ENCODE measurements at regions not wholly inside any gene's neighbourhood (a gene's known extent, or its start where the extent isn't known, plus 50 kb on each side); places are given as distances from the start of the nearest gene placed in this dataset.

DNA sequence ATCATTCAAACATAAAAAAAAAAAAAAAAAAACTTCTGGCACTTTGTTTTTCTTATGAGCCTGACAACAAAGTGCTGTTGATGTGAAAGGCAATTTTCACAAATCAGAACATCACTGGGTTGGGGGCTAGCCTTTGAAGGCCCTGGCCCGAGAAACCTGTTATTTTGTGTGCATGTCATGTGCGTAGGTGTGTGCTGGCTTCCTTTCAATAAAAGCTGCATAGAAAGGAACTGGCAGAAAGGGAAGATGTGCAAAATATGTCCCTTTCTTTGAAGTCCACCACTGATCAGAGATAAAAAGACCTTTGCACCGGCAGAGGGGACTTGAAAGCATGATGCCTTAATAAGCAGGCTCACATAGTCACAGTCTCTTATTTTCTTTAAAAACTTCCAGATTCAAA lies 170.8 kb upstream of the RASGEF1B start:
- no peaks in the 10 kb centered on the region for H3K4me1 Mint-ChIP-seq (ENCODE audit: low read depth)
- H3K36me3 Mint-ChIP-seq, result no peaks in the 10 kb centered on the region
- POLR2A ChIA-PET, result no interaction called here
- intact Hi-C loops (cut with micrococcal nuclease), result no loop called here
- no peak for DNase-seq
- CTCF ChIA-PET, result no interaction called here
- H3K4me3 Mint-ChIP-seq, result no peak overlapping the region
- no peak overlapping the region for H3K27ac Mint-ChIP-seq
- no peaks in the 10 kb centered on the region for H3K27me3 Mint-ChIP-seq
- no peaks in the 10 kb centered on the region for H3K9me3 Mint-ChIP-seq

DNA sequence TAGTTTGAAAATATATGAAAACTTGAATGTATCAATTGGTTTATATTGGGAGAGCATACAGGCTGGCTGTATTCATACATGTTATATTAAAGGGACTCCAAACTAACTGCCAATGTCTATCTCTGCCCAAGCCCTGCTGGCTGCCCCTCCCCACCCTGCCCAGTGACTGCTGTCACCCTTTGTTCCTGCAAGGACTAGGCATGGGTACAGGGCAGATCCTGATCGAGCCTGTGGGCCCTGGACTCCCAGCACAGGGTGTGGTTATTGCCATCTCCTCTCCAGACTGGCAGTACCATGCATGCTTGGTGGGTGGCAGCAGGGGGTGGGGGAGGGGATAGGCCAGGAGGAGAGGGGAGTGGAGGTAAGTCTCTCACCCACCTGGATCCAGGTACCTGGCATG lies 167.5 kb upstream of the RASGEF1B start:
- CTCF ChIA-PET, result no interaction called here
- Mint-ChIP-seq H3K4me1 (ENCODE audit: low read depth) (no peaks in the 10 kb centered on the region), H3K27me3 (no peaks in the 10 kb centered on the region), H3K27ac (no peak overlapping the region), H3K36me3 (no peaks in the 10 kb centered on the region), H3K9me3 (no peaks in the 10 kb centered on the region), H3K4me3 (no peak overlapping the region)
- POLR2A ChIA-PET, result no interaction called here
- intact Hi-C loops (cut with micrococcal nuclease), result no loop called here
- DNase-seq, result no peak

DNA sequence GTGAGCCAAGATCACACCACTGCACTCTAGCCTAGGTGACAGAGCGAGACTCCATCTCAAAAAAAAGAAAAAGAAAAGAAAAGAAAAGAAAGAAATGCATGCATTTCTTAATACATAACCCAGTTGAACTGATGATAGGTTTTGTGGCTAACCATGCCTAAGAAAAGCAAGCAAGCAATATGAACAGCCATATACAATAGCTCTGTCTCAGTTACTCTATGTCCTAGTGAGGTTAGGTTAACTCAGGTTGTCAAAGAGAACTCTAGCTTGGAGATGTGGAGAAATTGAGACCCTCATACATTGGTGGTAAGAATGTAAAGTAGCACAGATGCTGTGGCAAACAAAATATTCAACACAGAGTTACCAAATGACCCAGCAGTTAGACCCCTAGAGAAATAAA lies 167.0 kb upstream of the RASGEF1B start:
- Mint-ChIP-seq H3K36me3 (no peaks in the 10 kb centered on the region), H3K27me3 (no peaks in the 10 kb centered on the region), H3K4me1 (ENCODE audit: low read depth) (no peaks in the 10 kb centered on the region), H3K9me3 (no peaks in the 10 kb centered on the region), H3K4me3 (no peak overlapping the region), H3K27ac (no peak overlapping the region)
- ChIA-PET POLR2A (no interaction called here), CTCF (no interaction called here)
- intact Hi-C loops (cut with micrococcal nuclease), result no loop called here
- no peak for DNase-seq

DNA sequence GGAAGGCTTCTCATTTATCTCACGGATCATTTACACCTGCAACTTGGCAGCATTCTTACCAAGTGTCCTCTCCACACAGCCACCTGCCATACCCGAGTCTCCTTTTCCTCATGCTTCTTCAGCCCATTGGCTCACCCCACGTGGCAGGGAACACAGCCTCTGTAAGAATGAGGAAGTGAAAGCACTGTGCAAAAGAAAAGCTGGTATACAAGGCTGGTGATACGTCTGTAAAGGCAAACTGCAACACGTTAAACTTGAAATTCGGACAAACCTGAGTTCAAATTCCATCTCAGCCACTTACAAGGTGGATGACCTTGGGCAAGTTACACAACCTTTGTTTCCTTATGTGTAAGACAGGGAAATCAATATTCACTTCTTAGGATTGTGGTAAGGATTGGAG lies 164.0 kb upstream of the RASGEF1B start:
- peaks cover 3% of the 10 kb centered on the region for H3K4me1 Mint-ChIP-seq (ENCODE audit: low read depth)
- no peak overlapping the region for H3K27ac Mint-ChIP-seq
- H3K27me3 Mint-ChIP-seq, result no peaks in the 10 kb centered on the region
- ChIA-PET CTCF (no interaction called here), POLR2A (no interaction called here)
- H3K36me3 Mint-ChIP-seq, result no peaks in the 10 kb centered on the region
- H3K4me3 Mint-ChIP-seq, result no peak overlapping the region
- no peak for DNase-seq
- intact Hi-C loops (cut with micrococcal nuclease), result no loop called here
- no peaks in the 10 kb centered on the region for H3K9me3 Mint-ChIP-seq

DNA sequence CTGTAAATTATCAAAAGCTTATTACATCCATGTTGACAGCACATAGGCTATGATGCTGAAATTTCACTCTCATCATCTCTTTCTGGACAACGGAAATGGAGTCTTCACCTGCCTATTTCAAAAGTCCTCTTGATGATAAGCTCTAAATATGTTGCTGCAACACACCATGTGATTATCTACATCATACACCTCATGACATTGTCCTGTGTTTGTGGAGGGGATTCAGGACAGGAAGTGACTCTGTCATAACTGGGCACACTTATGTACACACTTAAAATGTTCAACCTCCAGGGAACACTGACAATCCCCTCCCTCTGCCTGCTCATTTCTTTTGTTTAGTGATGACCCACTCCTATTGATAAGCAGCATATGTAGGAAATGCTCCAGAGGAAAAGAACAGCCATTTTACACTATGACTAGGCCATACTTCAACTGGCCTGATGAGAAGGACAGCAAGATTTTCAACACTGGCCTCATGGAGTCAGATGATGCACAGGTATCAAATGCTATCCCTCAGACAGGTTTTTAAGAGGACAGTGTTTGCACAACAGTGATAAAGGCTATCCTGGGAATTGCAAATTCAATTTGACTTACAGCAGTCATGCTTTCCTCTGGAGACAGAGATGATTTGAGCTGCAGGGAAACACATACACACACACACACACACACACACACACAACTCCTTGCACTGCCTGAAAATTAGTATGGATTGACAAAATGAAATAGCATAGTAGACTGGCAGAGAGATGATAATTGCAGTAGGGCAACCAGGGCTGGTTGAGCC lies 163.3 kb upstream of the RASGEF1B start:
- Mint-ChIP-seq H3K27ac (no peak overlapping the region), H3K4me1 (ENCODE audit: low read depth) (peaks cover 3% of the 10 kb centered on the region), H3K27me3 (no peaks in the 10 kb centered on the region), H3K36me3 (no peaks in the 10 kb centered on the region), H3K4me3 (no peak overlapping the region), H3K9me3 (no peaks in the 10 kb centered on the region)
- no peak for DNase-seq
- ChIA-PET POLR2A (no interaction called here), CTCF (no interaction called here)
- intact Hi-C loops (cut with micrococcal nuclease), result no loop called here

DNA sequence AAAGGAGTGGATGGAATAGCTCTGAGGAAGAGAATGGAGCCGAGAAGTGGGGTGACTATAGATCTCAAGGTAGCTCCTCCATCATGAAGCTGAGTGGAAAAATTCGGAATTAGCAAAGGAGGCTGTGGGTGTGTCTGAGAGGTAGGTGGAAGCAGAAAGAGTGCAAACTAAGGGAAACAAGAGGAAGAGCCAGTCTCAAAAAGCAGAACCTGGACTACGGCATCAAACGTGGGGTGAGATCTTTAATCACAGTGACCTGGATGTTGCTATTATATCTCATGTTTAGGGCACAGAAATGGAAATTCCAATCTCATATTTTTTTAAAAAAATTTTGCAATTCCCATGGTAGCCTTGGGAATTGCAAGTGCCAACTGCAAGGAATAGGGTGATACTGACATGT lies 162.5 kb upstream of the RASGEF1B start:
- no peak for DNase-seq
- Mint-ChIP-seq H3K4me1 (ENCODE audit: low read depth) (peaks cover 3% of the 10 kb centered on the region), H3K9me3 (no peaks in the 10 kb centered on the region), H3K27ac (no peak overlapping the region), H3K4me3 (no peak overlapping the region), H3K36me3 (no peaks in the 10 kb centered on the region), H3K27me3 (no peaks in the 10 kb centered on the region)
- intact Hi-C loops (cut with micrococcal nuclease), result no loop called here
- ChIA-PET POLR2A (no interaction called here), CTCF (no interaction called here)

DNA sequence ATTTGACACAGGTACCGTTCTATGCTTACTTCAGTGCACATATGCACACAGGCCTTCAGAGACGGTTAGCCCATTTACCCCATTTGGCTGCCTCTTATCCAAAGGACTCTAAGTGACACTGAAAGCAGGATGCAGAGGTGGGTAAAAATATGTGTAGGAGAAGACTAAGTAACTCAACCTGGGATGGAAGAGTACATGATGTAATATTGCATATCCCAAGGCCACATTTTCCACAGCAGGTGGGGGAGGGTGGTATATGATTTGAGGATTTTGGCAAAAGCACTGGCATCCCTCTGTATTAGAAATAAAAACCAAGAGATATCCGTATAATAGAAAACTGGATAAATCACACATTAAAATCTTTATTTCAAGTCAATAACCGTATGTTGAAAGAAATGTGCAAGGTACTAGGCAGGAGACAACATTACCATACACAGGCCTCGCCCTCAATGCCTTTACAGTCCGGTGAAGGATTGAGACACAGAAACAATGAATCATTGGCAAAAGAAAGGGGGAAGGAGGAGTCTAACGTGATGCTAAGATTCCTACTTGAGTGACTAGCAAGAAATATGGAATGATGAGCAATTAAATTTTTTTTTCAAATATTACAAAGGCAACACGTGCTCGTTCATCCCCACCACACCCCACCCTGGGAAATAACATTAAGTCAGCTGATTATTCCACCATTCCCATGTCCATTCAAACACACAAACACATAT lies 161.0 kb upstream of the RASGEF1B start:
- intact Hi-C loops (cut with micrococcal nuclease), result no loop called here
- Mint-ChIP-seq H3K4me3 (no peak overlapping the region), H3K27ac (no peak overlapping the region), H3K4me1 (ENCODE audit: low read depth) (peaks cover 10% of the 10 kb centered on the region), H3K27me3 (no peaks in the 10 kb centered on the region), H3K36me3 (no peaks in the 10 kb centered on the region), H3K9me3 (no peaks in the 10 kb centered on the region)
- CTCF ChIA-PET, result no interaction called here
- no peak for DNase-seq
- POLR2A ChIA-PET, result no interaction called here

DNA sequence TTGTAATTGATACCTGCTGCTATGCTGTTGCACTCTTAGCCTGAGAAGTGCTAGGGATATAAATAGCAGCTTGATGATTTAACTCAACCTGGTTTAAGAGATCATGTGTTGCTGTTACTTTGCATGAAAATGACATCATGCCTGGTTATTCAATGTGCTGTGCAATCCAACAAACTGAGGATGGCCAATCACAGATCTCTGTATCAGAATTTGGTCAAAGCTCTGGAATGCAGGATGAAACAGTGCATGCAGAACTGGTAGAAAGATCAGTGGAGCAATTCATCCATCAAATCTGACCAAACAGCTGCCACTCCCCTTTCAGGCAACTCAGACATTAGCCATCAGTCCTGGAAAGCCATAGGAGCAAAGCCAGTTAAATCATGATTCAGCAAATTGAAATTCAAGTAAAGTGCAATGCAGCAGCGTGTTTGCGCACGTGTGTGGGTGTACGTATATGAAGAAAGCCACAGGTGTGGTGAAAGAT lies 160.3 kb upstream of the RASGEF1B start:
- no peaks in the 10 kb centered on the region for H3K36me3 Mint-ChIP-seq
- peaks cover 10% of the 10 kb centered on the region for H3K4me1 Mint-ChIP-seq (ENCODE audit: low read depth)
- CTCF ChIA-PET, result interaction anchor here (1.6 kb wide), 1 partner anchor 213 kb away, joined by 3 read pairs; no protein-coding TSS in a partner anchor
- POLR2A ChIA-PET, result no interaction called here
- intact Hi-C loops (cut with micrococcal nuclease), result no loop called here
- no peak for DNase-seq
- no peak overlapping the region for H3K27ac Mint-ChIP-seq
- H3K4me3 Mint-ChIP-seq, result no peak overlapping the region
- H3K27me3 Mint-ChIP-seq, result no peaks in the 10 kb centered on the region
- no peaks in the 10 kb centered on the region for H3K9me3 Mint-ChIP-seq

DNA sequence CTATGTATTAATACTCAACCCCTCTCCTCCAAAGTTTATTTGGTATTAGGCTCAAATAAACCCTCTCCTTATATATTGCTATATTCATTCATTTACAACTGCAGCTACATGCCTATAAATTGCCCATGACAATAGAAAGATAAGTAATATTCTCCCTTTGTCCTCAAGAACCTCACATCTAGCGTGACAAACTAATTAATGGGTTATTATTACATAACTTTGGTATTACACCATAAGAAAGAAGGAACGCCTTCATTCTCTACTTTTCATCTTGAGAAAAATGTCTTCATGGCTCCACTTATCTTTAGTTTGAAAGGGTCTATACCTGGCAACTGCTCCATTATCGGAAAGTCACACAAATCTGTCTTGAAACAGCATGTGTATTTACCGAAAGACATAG lies 157.7 kb upstream of the RASGEF1B start:
- CTCF ChIA-PET, result no interaction called here

DNA sequence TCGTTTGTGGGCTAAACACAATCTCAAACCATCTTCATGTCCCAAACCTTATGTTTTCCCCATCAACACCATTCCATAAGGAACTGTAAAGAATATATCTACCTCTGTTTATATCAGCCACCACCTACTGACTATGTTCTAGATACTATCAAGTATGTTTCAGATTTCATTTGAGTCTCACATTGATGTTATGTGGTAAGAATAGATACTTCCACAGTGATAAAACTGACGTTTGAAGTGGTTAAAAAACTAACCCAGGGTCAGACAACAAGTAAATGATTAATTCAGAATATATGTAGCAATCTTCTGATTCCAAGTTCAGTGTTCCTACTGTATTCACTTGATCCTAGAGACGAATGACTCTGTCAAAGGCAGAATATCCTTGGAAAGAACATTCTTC lies 156.8 kb upstream of the RASGEF1B start:
- Mint-ChIP-seq H3K4me1 (ENCODE audit: low read depth) (peaks cover 10% of the 10 kb centered on the region), H3K27me3 (no peaks in the 10 kb centered on the region), H3K36me3 (no peaks in the 10 kb centered on the region), H3K4me3 (no peak overlapping the region), H3K9me3 (no peaks in the 10 kb centered on the region), H3K27ac (no peak overlapping the region)
- intact Hi-C loops (cut with micrococcal nuclease), result loop anchor here (2.0 kb wide), 1 partner anchor 22 kb away; no protein-coding TSS in a partner anchor
- ChIA-PET POLR2A (no interaction called here), CTCF (interaction anchor here (0.6 kb wide), 1 partner anchor 90 kb away, joined by 4 read pairs; no protein-coding TSS in a partner anchor)
- DNase-seq, result no peak

More for the DNA sequence above, 157.7 kb upstream of the RASGEF1B start:
- H3K4me1 Mint-ChIP-seq (ENCODE audit: low read depth), result peaks cover 10% of the 10 kb centered on the region
- H3K4me3 Mint-ChIP-seq, result no peak overlapping the region
- H3K27ac Mint-ChIP-seq, result no peak overlapping the region
- H3K36me3 Mint-ChIP-seq, result no peaks in the 10 kb centered on the region
- H3K9me3 Mint-ChIP-seq, result no peaks in the 10 kb centered on the region
- POLR2A ChIA-PET, result interaction anchor here (0.6 kb wide), 1 partner anchor 40 kb away, joined by 3 read pairs; no protein-coding TSS in a partner anchor
- intact Hi-C loops (cut with micrococcal nuclease), result loop anchor here (2.0 kb wide), 1 partner anchor 21 kb away; no protein-coding TSS in a partner anchor
- no peaks in the 10 kb centered on the region for H3K27me3 Mint-ChIP-seq
- DNase-seq, result no peak

DNA sequence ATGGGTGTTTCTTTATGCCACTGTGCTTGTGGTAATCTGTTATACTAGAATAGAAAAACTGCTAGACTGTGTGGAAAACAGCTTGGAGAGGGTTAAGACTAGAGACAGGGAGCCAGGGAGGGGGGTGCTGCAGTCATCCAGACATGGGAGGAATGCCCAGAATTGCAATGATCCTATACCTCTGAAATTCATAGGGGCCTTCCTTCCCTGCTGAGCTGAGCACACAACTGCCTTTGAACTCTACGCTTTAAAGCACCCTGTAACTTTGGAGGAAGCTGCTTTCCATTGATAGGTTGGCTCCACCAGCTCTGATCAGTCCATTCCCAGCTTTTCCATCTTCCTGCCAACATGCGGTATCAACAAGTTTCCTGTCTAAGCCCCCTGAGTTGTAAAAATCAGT lies 155.9 kb upstream of the RASGEF1B start:
- DNase-seq, result no peak
- intact Hi-C loops (cut with micrococcal nuclease), result no loop called here
- no peaks in the 10 kb centered on the region for H3K36me3 Mint-ChIP-seq
- no peaks in the 10 kb centered on the region for H3K27me3 Mint-ChIP-seq
- POLR2A ChIA-PET, result no interaction called here
- H3K9me3 Mint-ChIP-seq, result no peaks in the 10 kb centered on the region
- H3K4me3 Mint-ChIP-seq, result no peak overlapping the region
- CTCF ChIA-PET, result interaction anchor here (0.6 kb wide), 1 partner anchor 89 kb away, joined by 4 read pairs; no protein-coding TSS in a partner anchor
- H3K4me1 Mint-ChIP-seq (ENCODE audit: low read depth), result peaks cover 10% of the 10 kb centered on the region
- H3K27ac Mint-ChIP-seq, result no peak overlapping the region

DNA sequence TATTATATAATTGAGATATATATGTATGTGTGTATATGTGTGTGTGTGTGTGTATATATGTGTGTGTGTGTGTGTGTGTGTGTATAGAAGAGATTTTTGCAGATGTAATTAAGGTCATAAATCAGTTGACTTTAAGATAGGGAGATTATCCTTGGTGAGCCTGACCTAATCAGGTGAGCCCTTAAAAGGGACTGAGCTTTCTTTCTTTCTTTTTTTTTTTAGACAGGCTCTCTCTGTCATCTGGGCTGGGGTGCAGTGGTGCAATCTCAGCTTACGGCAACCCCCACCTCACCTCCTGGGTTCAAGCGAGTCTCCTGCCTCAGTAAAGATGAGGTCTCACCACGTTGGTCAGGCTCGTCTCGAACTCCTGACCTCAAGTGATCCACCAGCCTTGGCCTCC lies 155.1 kb upstream of the RASGEF1B start:
- no peaks in the 10 kb centered on the region for H3K9me3 Mint-ChIP-seq
- DNase-seq, result no peak
- CTCF ChIA-PET, result no interaction called here
- H3K4me1 Mint-ChIP-seq (ENCODE audit: low read depth), result peaks cover 8% of the 10 kb centered on the region
- H3K27ac Mint-ChIP-seq, result no peak overlapping the region
- H3K36me3 Mint-ChIP-seq, result no peaks in the 10 kb centered on the region
- intact Hi-C loops (cut with micrococcal nuclease), result no loop called here
- POLR2A ChIA-PET, result no interaction called here
- no peaks in the 10 kb centered on the region for H3K27me3 Mint-ChIP-seq
- H3K4me3 Mint-ChIP-seq, result no peak overlapping the region

Data from activated CD4-positive, alpha-beta memory T cell treated with anti-CD3 and anti-CD28 coated beads for 36 hours (primary cell).